Bronchial epithelial cell (primary cell): ENCODE measurements at regions not wholly inside any gene's neighbourhood (a gene's known extent, or its start where the extent isn't known, plus 50 kb on each side); places are given as distances from the start of the nearest gene placed in this dataset.

Experiments used
- DNase-seq: peaks from one replicate; pipeline ENCODE4 v3.0.0-alpha.2; 2010; ENCODE audit warnings: low read depth
- FAIRE-seq: peaks from 2 replicates; lab custom pipeline; 2011; peaks lifted over from hg19 to GRCh38; lab: Jason Lieb, UNC
- H3K27me3 ChIP-seq: 2 replicates; pipeline ENCODE4 v1.5.1; 2011; ENCODE audit warnings: low read length; ENCODE audit not compliant: control insufficient read depth, insufficient read depth
- H3K36me3 ChIP-seq: 2 replicates; pipeline ENCODE4 v1.5.1; 2011; ENCODE audit warnings: low read length; ENCODE audit not compliant: control insufficient read depth, insufficient read depth
- H3K4me3 ChIP-seq: 2 replicates; pipeline ENCODE4 v1.5.1; 2011; ENCODE audit warnings: mild to moderate bottlenecking, low read depth, low read length, control low read depth
- TF ChIP-seq, protein P1 (sequence below): IDR thresholded peaks from 2 replicates; pipeline ENCODE4 v1.5.1; 2011; ENCODE audit warnings: mild to moderate bottlenecking, moderate library complexity, low read length, control low read depth, inconsistent platforms; ENCODE audit not compliant: insufficient read depth, severe bottlenecking

DNA sequence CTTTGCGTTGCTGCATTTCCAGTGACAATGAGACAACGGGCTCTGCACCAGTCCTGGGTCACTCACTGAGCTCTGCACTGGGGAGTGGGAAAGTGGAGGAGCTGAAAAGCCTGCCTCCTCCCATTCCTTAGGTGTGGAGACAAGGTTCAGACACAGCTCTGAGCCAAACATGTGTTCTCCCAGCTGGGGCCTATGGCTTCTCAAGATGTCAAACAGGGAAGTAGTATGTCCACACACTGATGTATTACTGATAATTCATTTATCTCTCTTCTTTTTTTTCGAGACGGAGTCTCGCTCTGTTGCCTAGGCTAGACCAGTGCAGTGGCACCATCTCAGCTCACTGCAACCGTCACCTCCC lies 90.2 kb upstream of the SLC4A7 start:
- FAIRE-seq (no peak), DNase-seq (no peak)
- H3K27me3 ChIP-seq, result no peaks in the 10 kb centered on the region
- H3K36me3 ChIP-seq, result no peaks in the 10 kb centered on the region
- no peak overlapping the region for H3K4me3 ChIP-seq
- TF ChIP-seq, protein P1, sequence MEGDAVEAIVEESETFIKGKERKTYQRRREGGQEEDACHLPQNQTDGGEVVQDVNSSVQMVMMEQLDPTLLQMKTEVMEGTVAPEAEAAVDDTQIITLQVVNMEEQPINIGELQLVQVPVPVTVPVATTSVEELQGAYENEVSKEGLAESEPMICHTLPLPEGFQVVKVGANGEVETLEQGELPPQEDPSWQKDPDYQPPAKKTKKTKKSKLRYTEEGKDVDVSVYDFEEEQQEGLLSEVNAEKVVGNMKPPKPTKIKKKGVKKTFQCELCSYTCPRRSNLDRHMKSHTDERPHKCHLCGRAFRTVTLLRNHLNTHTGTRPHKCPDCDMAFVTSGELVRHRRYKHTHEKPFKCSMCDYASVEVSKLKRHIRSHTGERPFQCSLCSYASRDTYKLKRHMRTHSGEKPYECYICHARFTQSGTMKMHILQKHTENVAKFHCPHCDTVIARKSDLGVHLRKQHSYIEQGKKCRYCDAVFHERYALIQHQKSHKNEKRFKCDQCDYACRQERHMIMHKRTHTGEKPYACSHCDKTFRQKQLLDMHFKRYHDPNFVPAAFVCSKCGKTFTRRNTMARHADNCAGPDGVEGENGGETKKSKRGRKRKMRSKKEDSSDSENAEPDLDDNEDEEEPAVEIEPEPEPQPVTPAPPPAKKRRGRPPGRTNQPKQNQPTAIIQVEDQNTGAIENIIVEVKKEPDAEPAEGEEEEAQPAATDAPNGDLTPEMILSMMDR, result no peak

DNA sequence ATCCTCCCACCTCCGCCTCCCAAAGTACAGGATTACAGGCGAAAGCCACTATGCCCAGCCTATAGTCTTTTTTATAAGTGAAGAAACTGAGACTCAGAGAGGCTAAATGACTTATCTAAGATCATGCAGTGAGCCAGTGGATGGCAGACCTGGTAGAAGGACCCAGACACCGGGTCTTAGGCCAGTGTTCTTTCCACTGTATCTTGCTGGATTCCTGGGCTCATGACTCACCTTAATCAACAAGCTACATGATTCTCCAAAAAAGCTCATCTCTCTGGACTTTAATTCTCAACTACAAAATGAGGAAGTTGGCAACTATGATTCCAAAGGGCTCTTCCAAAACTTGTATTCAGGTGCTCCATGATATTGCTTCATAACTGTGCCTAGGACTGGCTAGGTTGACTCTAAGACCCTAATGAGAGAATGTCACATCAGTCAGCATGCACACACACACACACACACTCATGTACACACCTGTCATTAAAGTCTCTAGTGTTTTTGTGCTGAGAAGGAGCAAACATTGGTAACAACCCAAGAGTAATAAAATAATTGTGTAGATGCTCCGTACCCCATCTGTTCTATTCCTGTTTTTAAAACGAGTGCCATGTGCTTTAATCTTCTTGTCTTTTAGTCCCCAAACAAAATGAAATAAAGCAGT lies 89.7 kb upstream of the SLC4A7 start:
- H3K36me3 ChIP-seq, result no peaks in the 10 kb centered on the region
- TF ChIP-seq, protein P1, result no peak
- no peaks in the 10 kb centered on the region for H3K27me3 ChIP-seq
- FAIRE-seq (no peak), DNase-seq (no peak)
- H3K4me3 ChIP-seq, result no peak overlapping the region

DNA sequence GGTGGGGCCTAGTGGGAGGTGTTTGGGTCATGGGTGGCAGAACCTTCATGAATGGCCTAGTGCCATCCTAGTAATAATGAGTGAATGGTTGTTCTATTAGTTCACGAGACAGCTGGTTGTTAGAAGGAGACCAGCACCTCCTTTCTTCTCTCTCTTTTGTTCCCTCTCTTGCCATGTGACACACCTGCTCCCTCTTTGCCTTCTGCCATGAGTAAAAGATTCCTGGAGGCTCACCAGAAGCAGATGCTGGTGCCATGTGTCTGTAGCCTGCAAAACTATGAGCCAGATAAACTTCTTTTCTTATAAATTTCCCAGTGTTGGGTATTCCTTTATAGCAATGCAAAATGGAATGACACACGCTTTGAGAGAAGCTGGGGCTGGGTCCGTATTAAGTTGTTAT lies 89.0 kb upstream of the SLC4A7 start:
- H3K36me3 ChIP-seq, result no peaks in the 10 kb centered on the region
- FAIRE-seq (no peak), DNase-seq (no peak)
- TF ChIP-seq, protein P1, result no peak
- H3K27me3 ChIP-seq, result no peaks in the 10 kb centered on the region
- H3K4me3 ChIP-seq, result no peak overlapping the region

DNA sequence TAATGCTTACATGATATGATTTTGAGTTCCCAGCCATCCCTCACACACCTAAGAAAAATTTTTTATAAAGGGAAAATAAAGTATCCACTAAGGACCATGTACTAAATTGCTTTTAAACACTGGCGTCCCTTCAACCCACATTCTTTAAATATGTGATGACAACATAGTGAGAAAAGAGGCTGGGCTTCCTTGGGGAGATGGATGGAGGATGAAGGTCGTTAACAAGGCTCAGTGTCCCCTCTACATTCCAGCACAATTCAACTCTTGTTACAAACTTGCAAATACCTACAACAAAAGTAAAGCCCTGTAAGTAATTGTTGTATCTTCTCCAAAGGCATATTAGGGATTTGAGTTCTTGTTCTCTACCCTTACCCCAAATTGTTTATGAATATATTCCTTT lies 87.2 kb upstream of the SLC4A7 start:
- no peak for FAIRE-seq
- no peak for DNase-seq
- TF ChIP-seq, protein P1, result no peak
- Histone ChIP-seq H3K36me3 (no peaks in the 10 kb centered on the region), H3K27me3 (no peaks in the 10 kb centered on the region), H3K4me3 (no peak overlapping the region)

DNA sequence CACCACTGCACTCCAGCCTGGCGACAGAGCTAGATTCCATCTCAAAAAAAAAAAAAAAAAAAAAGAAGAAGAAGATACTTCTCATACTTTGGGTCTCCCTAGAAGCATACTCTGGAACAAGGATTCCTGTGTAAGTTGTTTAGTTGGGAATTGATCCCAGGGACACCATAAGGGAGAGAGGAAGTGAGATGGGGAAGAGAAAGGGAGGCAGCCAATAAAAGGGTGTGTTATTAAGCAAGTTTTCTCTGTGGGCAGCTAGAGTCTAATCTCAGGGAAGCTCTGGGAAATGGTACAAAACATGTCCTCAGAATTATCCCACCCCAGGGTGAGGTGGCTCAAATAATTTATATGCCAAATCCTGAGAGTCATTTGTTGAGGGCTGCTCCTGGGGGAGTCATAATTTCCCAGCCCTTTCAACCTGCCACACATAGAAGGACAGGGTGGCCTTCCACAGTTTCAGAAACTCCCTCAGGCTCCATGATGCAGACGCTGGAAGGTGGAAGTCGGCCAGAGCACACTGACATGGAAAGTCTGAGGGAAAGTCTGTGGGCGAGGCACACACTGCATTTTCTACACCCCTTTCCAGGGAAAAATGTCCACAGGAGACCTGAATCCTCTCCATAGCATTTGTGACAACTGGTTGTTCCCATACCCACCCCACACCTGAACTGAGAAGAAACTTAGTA lies 86.4 kb upstream of the SLC4A7 start:
- H3K36me3 ChIP-seq, result no peaks in the 10 kb centered on the region
- TF ChIP-seq, protein P1, result no peak
- H3K27me3 ChIP-seq, result no peaks in the 10 kb centered on the region
- DNase-seq (no peak), FAIRE-seq (no peak)
- no peak overlapping the region for H3K4me3 ChIP-seq
